HT-29 (cell line): ENCODE measurements at regions not wholly inside any gene's neighbourhood (a gene's known extent, or its start where the extent isn't known, plus 50 kb on each side); places are given as distances from the start of the nearest gene placed in this dataset. TPM values are rescaled to one million over a fixed set of nuclear protein-coding genes. Genes with fewer than 3 reads are reported as not detected.
"Not testable (repeated sequence)": the region's sequence is repeated elsewhere in the genome, so short reads cannot be mapped to it uniquely, and the experiment has no call there.

Experiments
- DNase-seq: peaks from one replicate; pipeline ENCODE4 v3.0.0-alpha.2; 2015; ENCODE audit warnings: low spot score
- small RNA-seq: library from RNA; depleted of rRNA; stranded (forward); fragments of <200 nt; gene quantifications from one replicate; pipeline ENCODE3, GENCODE V24; 2014

- DNase-seq = no peak
Measured at GRCh38 chr5:154547551-154547950, 69.5 kb upstream of the HAND1 start.

- no peak for DNase-seq
Measured at GRCh38 chr5:154546719-154547118, 68.7 kb upstream of the HAND1 start.

- DNase-seq = no peak
Measured at GRCh38 chr5:154544646-154545045, 66.6 kb upstream of the HAND1 start.

GRCh38 chr5:154543380-154543779 is 65.4 kb upstream of the HAND1 start:
- DNase-seq = no peak

GRCh38 chr5:154542581-154542980 is 64.6 kb upstream of the HAND1 start:
- DNase-seq = no peak

- no peak for DNase-seq
Measured at GRCh38 chr5:154542000-154542399, 64.0 kb upstream of the HAND1 start.

GRCh38 chr5:154541553-154541952 is 63.5 kb upstream of the HAND1 start:
- DNase-seq = no peak

GRCh38 chr5:154540600-154540999 is 62.6 kb upstream of the HAND1 start:
- DNase-seq = no peak

- no peak for DNase-seq
Measured at GRCh38 chr5:154538492-154538891, 60.5 kb upstream of the HAND1 start.

GRCh38 chr5:154536439-154536838 is 58.4 kb upstream of the HAND1 start:
- DNase-seq = not testable (repeated sequence)

GRCh38 chr5:154535535-154535934 is 57.5 kb upstream of the HAND1 start:
- DNase-seq = no peak

- no peak for DNase-seq
Measured at GRCh38 chr5:154534457-154535050, 56.5 kb upstream of the HAND1 start.

- DNase-seq = no peak
Measured at GRCh38 chr5:154529282-154529681, 51.3 kb upstream of the HAND1 start.

- DNase-seq = no peak
Measured at GRCh38 chr5:154528005-154528594, 50.1 kb upstream of the HAND1 start.

Small RNAs in the stretch of these regions (small RNA-seq; reads per million reads assigned to genes)
- gene MIR1303 (not detected), gene MIR3141 (not detected)
